ENCODE measurements at regions not wholly inside any gene's neighbourhood (a gene's known extent, or its start where the extent isn't known, plus 50 kb on each side); places are given as distances from the start of the nearest gene placed in this dataset.

DNA sequence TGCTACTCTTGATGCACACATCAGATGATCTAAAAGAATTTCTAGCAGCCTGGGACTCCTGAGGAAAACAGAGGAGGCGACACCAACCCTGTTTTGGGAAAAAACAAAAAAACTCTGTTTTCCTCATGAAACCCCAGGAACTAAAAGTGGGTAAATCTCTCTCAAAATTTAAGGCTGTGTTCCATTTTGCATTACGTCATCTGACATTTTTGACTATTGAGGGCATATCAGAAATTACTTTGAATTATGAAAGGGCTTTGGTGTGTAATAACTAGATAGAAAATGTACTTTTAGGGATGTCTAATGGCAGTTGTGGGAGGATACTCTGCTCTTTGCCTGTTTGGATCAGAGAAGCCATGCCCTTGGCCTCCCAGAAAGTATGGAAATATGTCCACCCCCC is 963.0 kb downstream of the CNTNAP5 start:
- H3K4me1 Mint-ChIP-seq (ENCODE audit: unreplicated experiment), result no peaks in the 10 kb centered on the region
- no peaks in the 10 kb centered on the region for H3K27me3 Mint-ChIP-seq (ENCODE audit: unreplicated experiment)
- no peak for DNase-seq (ENCODE audit: extremely low spot score, unreplicated experiment)
- peaks cover 46% of the 10 kb centered on the region for H3K9me3 Mint-ChIP-seq (ENCODE audit: unreplicated experiment)
- no peaks in the 10 kb centered on the region for H3K36me3 Mint-ChIP-seq (ENCODE audit: unreplicated experiment)
- no peak overlapping the region for H3K27ac Mint-ChIP-seq (ENCODE audit: unreplicated experiment)
- TF ChIP-seq, protein P1, sequence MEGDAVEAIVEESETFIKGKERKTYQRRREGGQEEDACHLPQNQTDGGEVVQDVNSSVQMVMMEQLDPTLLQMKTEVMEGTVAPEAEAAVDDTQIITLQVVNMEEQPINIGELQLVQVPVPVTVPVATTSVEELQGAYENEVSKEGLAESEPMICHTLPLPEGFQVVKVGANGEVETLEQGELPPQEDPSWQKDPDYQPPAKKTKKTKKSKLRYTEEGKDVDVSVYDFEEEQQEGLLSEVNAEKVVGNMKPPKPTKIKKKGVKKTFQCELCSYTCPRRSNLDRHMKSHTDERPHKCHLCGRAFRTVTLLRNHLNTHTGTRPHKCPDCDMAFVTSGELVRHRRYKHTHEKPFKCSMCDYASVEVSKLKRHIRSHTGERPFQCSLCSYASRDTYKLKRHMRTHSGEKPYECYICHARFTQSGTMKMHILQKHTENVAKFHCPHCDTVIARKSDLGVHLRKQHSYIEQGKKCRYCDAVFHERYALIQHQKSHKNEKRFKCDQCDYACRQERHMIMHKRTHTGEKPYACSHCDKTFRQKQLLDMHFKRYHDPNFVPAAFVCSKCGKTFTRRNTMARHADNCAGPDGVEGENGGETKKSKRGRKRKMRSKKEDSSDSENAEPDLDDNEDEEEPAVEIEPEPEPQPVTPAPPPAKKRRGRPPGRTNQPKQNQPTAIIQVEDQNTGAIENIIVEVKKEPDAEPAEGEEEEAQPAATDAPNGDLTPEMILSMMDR (IDR thresholded peaks at IDR 0.05), result no peak
- H3K4me3 Mint-ChIP-seq (ENCODE audit: unreplicated experiment), result no peak overlapping the region

DNA sequence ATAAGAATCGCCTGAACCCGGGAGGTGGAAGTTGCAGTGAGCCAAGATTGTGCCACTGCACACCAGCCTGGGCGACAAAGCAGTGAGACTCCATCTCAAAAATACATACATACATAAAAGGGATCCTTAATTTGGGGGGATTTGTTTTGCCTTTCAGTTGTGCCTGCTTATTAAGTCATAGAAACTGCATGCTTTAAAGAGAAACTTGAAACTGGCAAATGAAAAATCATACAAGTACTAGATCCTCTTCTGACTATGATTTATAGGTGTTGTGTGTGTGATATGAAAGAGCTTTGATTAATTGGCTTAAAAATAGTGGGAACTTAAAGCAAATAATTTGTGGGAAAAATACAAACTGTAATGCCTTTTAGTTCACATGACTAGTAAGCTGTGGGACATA is 963.7 kb downstream of the CNTNAP5 start:
- H3K9me3 Mint-ChIP-seq (ENCODE audit: unreplicated experiment), result peaks cover 47% of the 10 kb centered on the region

DNA sequence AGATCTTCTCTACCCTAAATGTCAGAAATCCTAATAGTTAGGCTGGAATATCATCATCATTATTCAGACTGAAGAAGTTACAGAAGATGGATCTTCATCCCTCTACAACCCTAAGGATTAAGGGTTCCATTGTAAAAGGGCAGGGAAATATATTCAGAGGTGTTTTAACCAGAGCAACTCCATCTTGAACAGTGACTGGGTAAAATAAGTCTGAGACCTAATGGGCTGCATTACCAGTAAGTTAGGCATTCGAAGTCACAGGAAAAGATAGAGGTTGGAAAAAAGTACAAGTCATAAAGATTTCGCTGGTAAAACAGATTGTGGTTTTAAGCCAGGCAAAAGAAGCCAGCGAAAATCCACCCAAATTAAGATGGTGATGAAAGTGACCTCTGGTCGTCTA is 968.7 kb downstream of the CNTNAP5 start:
- H3K9me3 Mint-ChIP-seq (ENCODE audit: unreplicated experiment), result peaks cover 47% of the 10 kb centered on the region
- TF ChIP-seq, protein P1 (IDR thresholded peaks at IDR 0.05), result no peak
- no peaks in the 10 kb centered on the region for H3K4me1 Mint-ChIP-seq (ENCODE audit: unreplicated experiment)
- no peak overlapping the region for H3K4me3 Mint-ChIP-seq (ENCODE audit: unreplicated experiment)
- H3K27me3 Mint-ChIP-seq (ENCODE audit: unreplicated experiment), result no peaks in the 10 kb centered on the region
- no peak overlapping the region for H3K27ac Mint-ChIP-seq (ENCODE audit: unreplicated experiment)
- no peaks in the 10 kb centered on the region for H3K36me3 Mint-ChIP-seq (ENCODE audit: unreplicated experiment)
- DNase-seq (ENCODE audit: extremely low spot score, unreplicated experiment), result no peak

More for the DNA sequence above, 963.7 kb downstream of the CNTNAP5 start:
- TF ChIP-seq, protein P1 (IDR thresholded peaks at IDR 0.05), result no peak
- Mint-ChIP-seq H3K27me3 (ENCODE audit: unreplicated experiment) (no peaks in the 10 kb centered on the region), H3K4me1 (ENCODE audit: unreplicated experiment) (no peaks in the 10 kb centered on the region), H3K27ac (ENCODE audit: unreplicated experiment) (no peak overlapping the region), H3K4me3 (ENCODE audit: unreplicated experiment) (no peak overlapping the region), H3K36me3 (ENCODE audit: unreplicated experiment) (no peaks in the 10 kb centered on the region)
- no peak for DNase-seq (ENCODE audit: extremely low spot score, unreplicated experiment)

DNA sequence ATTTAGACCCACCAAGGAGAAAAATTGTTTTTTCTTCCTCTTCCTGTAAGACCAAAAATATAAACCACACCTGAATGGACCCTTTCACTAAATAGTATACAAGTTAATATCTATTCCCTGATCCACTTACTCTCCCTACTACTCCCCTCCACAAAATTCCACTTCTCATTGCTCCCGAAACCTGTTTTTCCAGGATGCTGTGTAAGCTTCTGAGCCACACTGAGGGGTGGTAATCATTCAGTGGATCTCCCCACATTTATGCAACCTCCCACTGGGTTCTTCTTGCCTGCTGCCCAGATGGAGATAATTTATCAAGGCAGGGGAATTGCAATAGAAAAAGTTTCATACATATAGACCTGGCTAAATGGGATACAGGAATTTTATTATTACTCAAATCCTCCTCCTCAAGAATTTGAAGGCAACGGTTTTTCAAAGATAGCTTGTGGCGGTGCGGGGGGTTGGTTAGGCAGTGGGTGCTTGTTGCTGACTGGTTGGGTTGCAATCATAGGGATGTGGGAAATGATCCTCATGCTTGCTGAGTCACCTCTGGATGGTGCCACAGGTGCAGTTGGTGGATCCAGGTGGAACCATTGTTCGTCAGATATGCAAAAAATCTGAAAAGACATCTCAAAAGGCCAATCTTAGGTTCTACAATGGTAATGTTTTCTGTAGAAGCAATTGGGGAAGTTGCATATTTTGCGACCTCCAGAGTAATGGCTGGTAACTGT is 970.3 kb downstream of the CNTNAP5 start:
- Mint-ChIP-seq H3K36me3 (ENCODE audit: unreplicated experiment) (no peaks in the 10 kb centered on the region), H3K27me3 (ENCODE audit: unreplicated experiment) (no peaks in the 10 kb centered on the region), H3K27ac (ENCODE audit: unreplicated experiment) (no peak overlapping the region), H3K4me3 (ENCODE audit: unreplicated experiment) (no peak overlapping the region), H3K4me1 (ENCODE audit: unreplicated experiment) (no peaks in the 10 kb centered on the region), H3K9me3 (ENCODE audit: unreplicated experiment) (peaks cover 36% of the 10 kb centered on the region)
- no peak for DNase-seq (ENCODE audit: extremely low spot score, unreplicated experiment)
- TF ChIP-seq, protein P1 (IDR thresholded peaks at IDR 0.05), result no peak

DNA sequence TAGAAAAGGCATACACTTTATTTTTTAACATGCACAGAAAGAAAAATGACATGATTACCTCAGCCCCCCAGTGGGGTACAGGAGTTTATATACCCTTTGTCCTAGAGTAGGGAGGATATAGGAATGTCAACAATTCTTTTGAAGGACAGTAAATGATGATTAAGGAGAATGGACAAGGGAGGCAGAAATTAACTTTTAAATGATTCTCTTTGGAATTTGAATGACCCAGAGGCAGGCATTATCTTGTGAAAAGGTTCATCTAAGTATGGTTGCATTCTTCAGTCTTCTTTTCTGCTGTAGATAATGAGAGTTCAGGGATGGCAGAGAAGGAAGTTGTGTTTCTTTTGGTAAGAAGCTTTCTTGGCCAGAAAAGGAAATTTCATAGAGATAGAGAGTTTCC is 971.3 kb downstream of the CNTNAP5 start:
- DNase-seq (ENCODE audit: extremely low spot score, unreplicated experiment), result no peak
- TF ChIP-seq, protein P1 (IDR thresholded peaks at IDR 0.05), result no peak
- no peak overlapping the region for H3K4me3 Mint-ChIP-seq (ENCODE audit: unreplicated experiment)
- H3K27ac Mint-ChIP-seq (ENCODE audit: unreplicated experiment), result no peak overlapping the region
- no peaks in the 10 kb centered on the region for H3K36me3 Mint-ChIP-seq (ENCODE audit: unreplicated experiment)
- H3K27me3 Mint-ChIP-seq (ENCODE audit: unreplicated experiment), result no peaks in the 10 kb centered on the region
- H3K4me1 Mint-ChIP-seq (ENCODE audit: unreplicated experiment), result no peaks in the 10 kb centered on the region
- H3K9me3 Mint-ChIP-seq (ENCODE audit: unreplicated experiment), result peaks cover 31% of the 10 kb centered on the region

Measured in osteocyte (in vitro differentiated cells).